SK-N-SH treated with all-trans-retinoic acid at 6 μM for 48 hours (cell line): ENCODE measurements at regions not wholly inside any gene's neighbourhood (a gene's known extent, or its start where the extent isn't known, plus 50 kb on each side); places are given as distances from the start of the nearest gene placed in this dataset.

Source experiments
- ATAC-seq: fragments of 200-7000 bp; cut with Tn5 transposase; 3 replicates; pipeline ENCODE4 v1.9.1; 2020; ENCODE audit warnings: mild to moderate bottlenecking, moderate library complexity
- ARNTL ChIP-seq: fragments of 450-650 bp; formaldehyde crosslinking; IDR thresholded peaks from 2 replicates; pipeline ENCODE4 v1.5.0; 2020; ENCODE audit warnings: low read depth, mild to moderate bottlenecking, moderate library complexity, borderline replicate concordance
- BACH2 ChIP-seq: fragments of 250-450 bp; sonication (Bioruptor Pico); IDR thresholded peaks from 2 replicates; pipeline ENCODE4 v1.9.0; 2021; ENCODE audit warnings: mild to moderate bottlenecking, borderline replicate concordance
- CREB5 ChIP-seq: fragments of 250-450 bp; sonication (Bioruptor Pico); IDR thresholded peaks from 2 replicates; pipeline ENCODE4 v1.5.1; 2020; ENCODE audit warnings: low read depth, mild to moderate bottlenecking, moderate library complexity
- CSDC2 ChIP-seq: fragments of 250-450 bp; sonication (Bioruptor Pico); IDR thresholded peaks from 2 replicates; pipeline ENCODE4 v1.5.0; 2020; ENCODE audit warnings: mild to moderate bottlenecking, moderate library complexity
- ESRRG ChIP-seq: fragments of 250-450 bp; sonication (Bioruptor Pico); IDR thresholded peaks from 2 replicates; pipeline ENCODE4 v1.6.1; 2021; ENCODE audit warnings: mild to moderate bottlenecking
- GLIS3 ChIP-seq: fragments of 250-450 bp; sonication (Bioruptor Pico); IDR thresholded peaks from 2 replicates; pipeline ENCODE4 v1.5.0; 2020; ENCODE audit warnings: mild to moderate bottlenecking, moderate library complexity
- OSR1 ChIP-seq: fragments of 250-450 bp; sonication (Bioruptor Pico); IDR thresholded peaks from 2 replicates; pipeline ENCODE4 v1.8.0; 2022; ENCODE audit warnings: moderate library complexity, mild to moderate bottlenecking, inconsistent platforms
- PATZ1 ChIP-seq: fragments of 250-450 bp; sonication (Bioruptor Pico); IDR thresholded peaks from 2 replicates; pipeline ENCODE4 v1.8.0; 2020; ENCODE audit warnings: mild to moderate bottlenecking, moderate library complexity, borderline replicate concordance
- PPARA ChIP-seq: fragments of 250-450 bp; sonication (Bioruptor Pico); IDR thresholded peaks from 2 replicates; pipeline ENCODE4 v1.5.0; 2020; ENCODE audit warnings: mild to moderate bottlenecking, borderline replicate concordance
- RARB ChIP-seq: fragments of 250-450 bp; sonication (Bioruptor Pico); IDR thresholded peaks from 2 replicates; pipeline ENCODE4 v1.8.0; 2021; ENCODE audit warnings: mild to moderate bottlenecking, moderate library complexity
- SNAI2 ChIP-seq: fragments of 250-450 bp; sonication (Bioruptor Pico); IDR thresholded peaks from 2 replicates; pipeline ENCODE4 v1.5.0; 2020; ENCODE audit warnings: mild to moderate bottlenecking, moderate library complexity
- TCF4 ChIP-seq: fragments of 250-450 bp; sonication (Bioruptor Pico); IDR thresholded peaks from 2 replicates; pipeline ENCODE4 v1.8.0; 2021; ENCODE audit warnings: mild to moderate bottlenecking, moderate library complexity, borderline replicate concordance
- TOX ChIP-seq: fragments of 250-450 bp; sonication (Bioruptor Pico); IDR thresholded peaks from 2 replicates; pipeline ENCODE4 v1.8.0; 2021; ENCODE audit warnings: mild to moderate bottlenecking, moderate library complexity, borderline replicate concordance
- TSHZ2 ChIP-seq: fragments of 250-450 bp; sonication (Bioruptor Pico); IDR thresholded peaks from 2 replicates; pipeline ENCODE4 v1.5.0; 2020; ENCODE audit warnings: mild to moderate bottlenecking, moderate library complexity
- ZC3H10 ChIP-seq: fragments of 250-450 bp; sonication (Bioruptor Pico); IDR thresholded peaks from 2 replicates; pipeline ENCODE4 v1.5.1; 2021; ENCODE audit warnings: mild to moderate bottlenecking, moderate library complexity
- ZFP3 ChIP-seq: fragments of 250-450 bp; sonication (Bioruptor Pico); IDR thresholded peaks from 2 replicates; pipeline ENCODE4 v1.5.0; 2020; ENCODE audit warnings: mild to moderate bottlenecking, moderate library complexity
- ZNF565 ChIP-seq: fragments of 450-650 bp; formaldehyde crosslinking; conservative IDR thresholded peaks from 2 replicates; pipeline ENCODE4 v1.5.0; 2020; ENCODE audit warnings: low read depth, mild to moderate bottlenecking, moderate library complexity
- ZNF70 ChIP-seq: fragments of 450-650 bp; formaldehyde crosslinking; IDR thresholded peaks from 2 replicates; pipeline ENCODE4 v1.5.0; 2020; ENCODE audit warnings: mild to moderate bottlenecking, moderate library complexity
- ZNF8 ChIP-seq: fragments of 450-650 bp; formaldehyde crosslinking; IDR thresholded peaks from 2 replicates; pipeline ENCODE4 v1.5.0; 2020; ENCODE audit warnings: mild to moderate bottlenecking, moderate library complexity
- TF ChIP-seq, protein P1 (sequence below): fragments of 250-450 bp; sonication (Bioruptor Pico); IDR thresholded peaks from 2 replicates; pipeline ENCODE4 v1.8.0; 2021; ENCODE audit warnings: low read depth, mild to moderate bottlenecking, moderate library complexity, borderline replicate concordance
- TF ChIP-seq, protein P2 (sequence below): fragments of 250-450 bp; sonication (Bioruptor Pico); IDR thresholded peaks from 2 replicates; pipeline ENCODE4 v1.5.1; 2021; ENCODE audit warnings: mild to moderate bottlenecking, moderate library complexity

- ATAC-seq, result no peak
- TF ChIP-seq ZNF8 (CRISPR knock-in tag), result no peak
- no peak for TF ChIP-seq ZFP3 (CRISPR knock-in tag)
- TF ChIP-seq CSDC2 (CRISPR knock-in tag), result no peak
- no peak for TF ChIP-seq SNAI2
- TF ChIP-seq TCF4 (CRISPR knock-in tag), result no peak
- TF ChIP-seq TOX (CRISPR knock-in tag), result no peak
These were observed 68.6 kb upstream of the MRTFB start for GRCh38 chr16:14002416-14002990.

GRCh38 chr16:14003074-14003570 lies 68.0 kb upstream of the MRTFB start:
- ATAC-seq, result peak; percentile 83
- TF ChIP-seq ARNTL (CRISPR knock-in tag), result no peak
- no peak for TF ChIP-seq CSDC2 (CRISPR knock-in tag)
- no peak for TF ChIP-seq TCF4 (CRISPR knock-in tag)
- no peak for TF ChIP-seq BACH2 (CRISPR knock-in tag)
- no peak for TF ChIP-seq RARB (CRISPR knock-in tag)
- TF ChIP-seq, protein P1, sequence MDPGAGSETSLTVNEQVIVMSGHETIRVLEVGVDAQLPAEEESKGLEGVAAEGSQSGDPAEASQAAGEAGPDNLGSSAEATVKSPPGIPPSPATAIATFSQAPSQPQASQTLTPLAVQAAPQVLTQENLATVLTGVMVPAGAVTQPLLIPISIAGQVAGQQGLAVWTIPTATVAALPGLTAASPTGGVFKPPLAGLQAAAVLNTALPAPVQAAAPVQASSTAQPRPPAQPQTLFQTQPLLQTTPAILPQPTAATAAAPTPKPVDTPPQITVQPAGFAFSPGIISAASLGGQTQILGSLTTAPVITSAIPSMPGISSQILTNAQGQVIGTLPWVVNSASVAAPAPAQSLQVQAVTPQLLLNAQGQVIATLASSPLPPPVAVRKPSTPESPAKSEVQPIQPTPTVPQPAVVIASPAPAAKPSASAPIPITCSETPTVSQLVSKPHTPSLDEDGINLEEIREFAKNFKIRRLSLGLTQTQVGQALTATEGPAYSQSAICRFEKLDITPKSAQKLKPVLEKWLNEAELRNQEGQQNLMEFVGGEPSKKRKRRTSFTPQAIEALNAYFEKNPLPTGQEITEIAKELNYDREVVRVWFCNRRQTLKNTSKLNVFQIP (CRISPR knock-in tag), result no peak
- TF ChIP-seq, protein P2, sequence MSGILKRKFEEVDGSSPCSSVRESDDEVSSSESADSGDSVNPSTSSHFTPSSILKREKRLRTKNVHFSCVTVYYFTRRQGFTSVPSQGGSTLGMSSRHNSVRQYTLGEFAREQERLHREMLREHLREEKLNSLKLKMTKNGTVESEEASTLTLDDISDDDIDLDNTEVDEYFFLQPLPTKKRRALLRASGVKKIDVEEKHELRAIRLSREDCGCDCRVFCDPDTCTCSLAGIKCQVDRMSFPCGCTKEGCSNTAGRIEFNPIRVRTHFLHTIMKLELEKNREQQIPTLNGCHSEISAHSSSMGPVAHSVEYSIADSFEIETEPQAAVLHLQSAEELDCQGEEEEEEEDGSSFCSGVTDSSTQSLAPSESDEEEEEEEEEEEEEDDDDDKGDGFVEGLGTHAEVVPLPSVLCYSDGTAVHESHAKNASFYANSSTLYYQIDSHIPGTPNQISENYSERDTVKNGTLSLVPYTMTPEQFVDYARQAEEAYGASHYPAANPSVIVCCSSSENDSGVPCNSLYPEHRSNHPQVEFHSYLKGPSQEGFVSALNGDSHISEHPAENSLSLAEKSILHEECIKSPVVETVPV (CRISPR knock-in tag), result no peak
- no peak for TF ChIP-seq TOX (CRISPR knock-in tag)
- TF ChIP-seq ZNF70 (CRISPR knock-in tag), result no peak
- no peak for TF ChIP-seq ZFP3 (CRISPR knock-in tag)
- TF ChIP-seq TSHZ2 (CRISPR knock-in tag), result no peak
- no peak for TF ChIP-seq CREB5
- TF ChIP-seq ESRRG (CRISPR knock-in tag), result no peak
- no peak for TF ChIP-seq PATZ1
- TF ChIP-seq ZC3H10, result no peak
- no peak for TF ChIP-seq ZNF565 (CRISPR knock-in tag)
- no peak for TF ChIP-seq OSR1
- no peak for TF ChIP-seq SNAI2
- TF ChIP-seq ZNF8 (CRISPR knock-in tag), result no peak
- no peak for TF ChIP-seq PPARA

GRCh38 chr16:14004031-14004728 lies 66.9 kb upstream of the MRTFB start:
- no peak for ATAC-seq
- TF ChIP-seq CREB5, result no peak
- no peak for TF ChIP-seq BACH2 (CRISPR knock-in tag)
- TF ChIP-seq TOX (CRISPR knock-in tag), result no peak
- TF ChIP-seq TSHZ2 (CRISPR knock-in tag), result no peak
- no peak for TF ChIP-seq OSR1
- TF ChIP-seq ZNF70 (CRISPR knock-in tag), result no peak
- TF ChIP-seq, protein P2 (CRISPR knock-in tag), result no peak
- TF ChIP-seq ARNTL (CRISPR knock-in tag), result no peak
- TF ChIP-seq GLIS3 (CRISPR knock-in tag), result no peak
